ENCODE measurements at regions not wholly inside any gene's neighbourhood (a gene's known extent, or its start where the extent isn't known, plus 50 kb on each side); places are given as distances from the start of the nearest gene placed in this dataset.

DNA sequence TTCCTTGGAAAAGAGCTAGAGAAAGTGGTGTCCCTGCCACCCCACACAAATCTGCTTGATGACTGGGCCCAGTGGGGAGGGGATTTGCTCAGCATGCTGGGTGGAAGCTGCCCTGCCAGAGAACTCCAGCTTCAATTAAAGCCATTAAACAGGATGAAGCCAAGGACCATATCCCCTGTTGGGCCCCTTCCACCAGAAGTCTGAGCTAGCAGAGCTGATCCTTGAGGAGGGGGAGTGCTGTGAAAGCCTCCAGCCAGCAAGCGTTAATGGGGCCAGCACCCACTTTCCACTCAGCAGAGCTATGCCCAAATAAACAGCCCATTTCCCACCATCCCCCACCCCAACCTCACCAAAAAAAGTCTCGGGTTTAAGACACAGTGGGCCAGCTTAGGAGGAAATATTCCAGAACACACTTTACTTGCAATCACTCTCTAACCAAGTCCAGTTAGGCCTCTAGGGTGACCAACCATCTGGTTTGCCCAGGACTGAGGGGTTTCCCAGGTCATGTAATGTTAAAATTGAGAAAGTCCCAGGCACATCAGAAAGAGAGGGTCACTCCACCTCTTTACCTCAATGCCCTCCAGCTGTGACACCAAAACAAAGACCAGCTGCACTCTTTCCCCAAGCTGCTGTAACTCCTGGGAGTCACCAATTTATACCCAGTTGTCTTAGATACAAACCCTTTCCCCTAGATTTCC, 132.3 kb downstream of the FOXI3 start:
- DNase-seq (ENCODE audit: low read depth) = no peak
- no peak overlapping the region for H3K4me3 ChIP-seq (ENCODE audit: low read depth, low read length)
- TF ChIP-seq, protein P1, sequence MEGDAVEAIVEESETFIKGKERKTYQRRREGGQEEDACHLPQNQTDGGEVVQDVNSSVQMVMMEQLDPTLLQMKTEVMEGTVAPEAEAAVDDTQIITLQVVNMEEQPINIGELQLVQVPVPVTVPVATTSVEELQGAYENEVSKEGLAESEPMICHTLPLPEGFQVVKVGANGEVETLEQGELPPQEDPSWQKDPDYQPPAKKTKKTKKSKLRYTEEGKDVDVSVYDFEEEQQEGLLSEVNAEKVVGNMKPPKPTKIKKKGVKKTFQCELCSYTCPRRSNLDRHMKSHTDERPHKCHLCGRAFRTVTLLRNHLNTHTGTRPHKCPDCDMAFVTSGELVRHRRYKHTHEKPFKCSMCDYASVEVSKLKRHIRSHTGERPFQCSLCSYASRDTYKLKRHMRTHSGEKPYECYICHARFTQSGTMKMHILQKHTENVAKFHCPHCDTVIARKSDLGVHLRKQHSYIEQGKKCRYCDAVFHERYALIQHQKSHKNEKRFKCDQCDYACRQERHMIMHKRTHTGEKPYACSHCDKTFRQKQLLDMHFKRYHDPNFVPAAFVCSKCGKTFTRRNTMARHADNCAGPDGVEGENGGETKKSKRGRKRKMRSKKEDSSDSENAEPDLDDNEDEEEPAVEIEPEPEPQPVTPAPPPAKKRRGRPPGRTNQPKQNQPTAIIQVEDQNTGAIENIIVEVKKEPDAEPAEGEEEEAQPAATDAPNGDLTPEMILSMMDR (conservative IDR thresholded peaks at IDR 0.05; ENCODE audit: low read depth, low read length) = no peak

DNA sequence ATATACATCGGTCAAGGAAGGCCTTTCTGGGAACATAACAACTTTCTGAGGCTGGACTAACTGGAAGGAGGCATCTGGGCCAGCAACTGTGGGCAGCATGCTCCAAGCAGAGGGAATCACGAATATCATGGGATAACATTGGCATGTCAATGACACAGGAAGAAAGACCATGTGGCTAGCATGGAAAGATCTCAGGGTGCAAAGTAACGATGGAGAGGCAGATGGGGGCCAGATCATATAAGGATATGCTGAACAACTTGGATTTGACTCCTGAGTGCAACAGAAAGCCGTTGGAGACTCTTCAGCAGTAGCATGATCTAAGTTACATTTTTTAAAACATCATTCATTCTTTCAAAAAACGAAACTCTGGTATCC, 133.6 kb downstream of the FOXI3 start:
- TF ChIP-seq, protein P1 (conservative IDR thresholded peaks at IDR 0.05; ENCODE audit: low read depth, low read length) = no peak
- DNase-seq (ENCODE audit: low read depth) = no peak

DNA sequence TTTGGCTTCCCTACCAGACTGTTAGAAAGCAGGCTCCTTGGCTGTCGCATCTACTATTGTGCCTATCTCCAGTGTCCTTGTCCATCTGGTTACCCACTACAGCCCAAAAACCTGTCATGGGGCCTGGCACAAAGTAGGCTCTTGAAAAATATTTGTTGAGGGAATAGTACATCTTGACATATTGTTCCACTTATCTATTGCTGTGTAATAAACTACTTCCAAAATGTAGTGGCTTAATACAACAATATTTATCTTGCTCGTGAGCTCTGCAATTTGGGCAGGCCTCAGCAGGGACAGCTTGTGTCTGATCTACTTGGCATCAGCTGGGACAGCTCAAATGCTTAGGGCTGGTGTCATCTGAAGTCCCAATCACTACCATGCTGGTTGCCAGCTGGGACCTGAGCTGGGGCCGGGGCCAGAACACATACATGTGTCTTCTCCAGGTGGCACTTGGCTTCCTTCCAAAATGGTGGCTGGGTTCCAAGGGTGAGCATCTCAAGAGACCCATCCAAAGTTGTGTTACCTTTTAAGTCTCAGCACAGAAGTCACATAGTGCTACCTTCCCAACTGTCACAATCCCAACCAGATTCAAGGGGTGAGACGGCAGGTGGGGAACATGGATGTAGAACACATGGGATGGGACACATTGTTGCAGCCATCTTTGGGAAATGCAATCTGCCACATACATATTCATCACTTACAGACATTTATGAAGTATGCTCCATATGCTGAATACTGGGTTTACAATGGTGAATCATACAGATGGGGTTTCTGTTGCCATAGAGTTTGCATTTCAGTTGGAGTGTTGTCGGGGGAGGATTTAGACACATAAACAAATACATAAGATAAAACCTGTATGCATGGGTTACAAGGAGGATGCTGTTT, 134.2 kb downstream of the FOXI3 start:
- TF ChIP-seq, protein P1 (conservative IDR thresholded peaks at IDR 0.05; ENCODE audit: low read depth, low read length) = no peak
- no peak for DNase-seq (ENCODE audit: low read depth)
- H3K4me3 ChIP-seq (ENCODE audit: low read depth, low read length) = no peak overlapping the region

More for the DNA sequence above, 133.6 kb downstream of the FOXI3 start:
- no peak overlapping the region for H3K4me3 ChIP-seq (ENCODE audit: low read depth, low read length)

DNA sequence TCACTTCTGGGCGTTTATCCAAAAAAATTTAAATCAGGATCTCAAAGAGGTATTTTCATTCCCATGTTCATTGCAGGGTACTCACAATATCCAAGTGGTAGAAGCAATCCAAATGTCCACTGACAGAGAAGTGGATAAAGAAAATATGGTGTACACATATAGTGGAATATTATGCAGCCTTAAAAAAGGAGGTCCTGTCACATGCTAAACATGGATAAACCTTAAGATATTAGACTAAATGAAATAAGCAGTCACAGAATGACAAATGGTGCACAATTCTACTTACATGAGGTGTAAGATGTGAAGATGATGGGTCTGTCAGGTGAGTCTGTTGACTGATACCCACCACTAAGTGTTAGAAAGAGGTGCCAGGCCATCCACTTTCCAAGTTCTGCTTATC, 140.6 kb downstream of the THNSL2 start:
- TF ChIP-seq, protein P1 (conservative IDR thresholded peaks at IDR 0.05; ENCODE audit: low read depth, low read length) = no peak
- H3K4me3 ChIP-seq (ENCODE audit: low read depth, low read length) = no peak overlapping the region
- DNase-seq (ENCODE audit: low read depth) = no peak

DNA sequence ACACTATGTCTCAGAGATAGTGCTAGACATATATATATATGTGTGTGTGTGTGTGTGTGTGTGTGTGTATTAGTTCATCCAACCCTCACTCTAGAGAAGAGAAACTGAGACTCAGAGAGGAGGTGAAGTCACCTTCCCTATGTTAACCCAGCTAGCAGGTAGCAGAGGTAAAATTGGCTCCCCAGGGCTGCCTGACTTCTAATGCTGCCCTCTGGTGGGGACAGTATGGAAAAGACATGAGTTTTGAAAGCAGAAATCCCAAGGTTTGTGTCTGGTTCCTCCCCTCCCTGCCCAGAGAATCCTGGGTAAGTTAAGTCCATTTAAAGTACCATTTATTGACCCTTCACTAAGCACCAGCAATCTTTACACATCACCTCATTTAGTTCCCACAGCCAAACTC, 137.7 kb downstream of the THNSL2 start:
- TF ChIP-seq, protein P1 (conservative IDR thresholded peaks at IDR 0.05; ENCODE audit: low read depth, low read length) = peak; percentile 42
- no peak overlapping the region for H3K4me3 ChIP-seq (ENCODE audit: low read depth, low read length)
- DNase-seq (ENCODE audit: low read depth) = peak; percentile 10

DNA sequence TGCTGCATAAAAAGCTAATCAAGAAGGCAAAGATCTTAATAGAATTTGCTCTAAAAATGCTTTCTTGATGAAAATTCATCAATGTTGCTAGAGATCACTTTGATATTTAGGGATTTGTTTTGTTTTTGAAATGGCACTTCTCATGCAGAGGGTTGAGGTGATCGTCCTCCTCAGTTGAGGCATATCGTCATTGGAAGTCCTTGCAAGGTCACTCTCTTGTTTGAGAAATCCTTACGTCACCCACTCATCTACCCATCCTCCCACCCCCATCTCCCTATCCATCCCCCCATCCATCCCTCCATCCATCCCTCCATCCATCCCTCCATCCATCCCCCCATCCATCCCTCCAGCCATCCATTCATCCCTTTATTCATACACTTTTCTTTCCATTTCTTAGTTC, 133.7 kb downstream of the THNSL2 start:
- TF ChIP-seq, protein P1 (conservative IDR thresholded peaks at IDR 0.05; ENCODE audit: low read depth, low read length) = no peak
- no peak overlapping the region for H3K4me3 ChIP-seq (ENCODE audit: low read depth, low read length)
- no peak for DNase-seq (ENCODE audit: low read depth)
